Ramos (cell line): ENCODE measurements at regions not wholly inside any gene's neighbourhood (a gene's known extent, or its start where the extent isn't known, plus 50 kb on each side); places are given as distances from the start of the nearest gene placed in this dataset.

Experiments used
- in situ Hi-C: fragments of 300-500 bp; cut with MboI; formaldehyde crosslinking; loops from one replicate; pipeline ENCODE4 v1.14.3; 2022; ENCODE audit warnings: low sequenced_read_pairs; ENCODE audit not compliant: unreplicated experiment

DNA sequence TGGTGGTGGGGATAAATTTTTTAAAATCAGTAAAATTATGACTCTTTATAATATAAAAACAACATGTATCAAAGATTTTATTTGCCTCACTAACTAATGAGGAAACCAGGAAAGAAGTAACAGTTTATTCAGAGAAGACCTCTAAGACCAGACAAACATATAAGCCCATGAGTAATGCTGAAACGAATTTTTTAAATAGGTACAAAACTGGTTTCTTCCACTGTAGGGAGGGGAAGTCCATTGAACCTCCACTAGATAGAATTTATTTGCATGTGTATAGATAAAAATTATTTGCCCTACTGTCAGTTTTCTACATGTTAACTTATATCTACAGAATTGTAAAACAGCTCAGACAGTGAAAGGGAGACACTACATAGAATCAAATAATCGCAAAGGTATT, 86.8 kb downstream of the ZC3H11B start:
- in situ Hi-C loops: no loop called here

DNA sequence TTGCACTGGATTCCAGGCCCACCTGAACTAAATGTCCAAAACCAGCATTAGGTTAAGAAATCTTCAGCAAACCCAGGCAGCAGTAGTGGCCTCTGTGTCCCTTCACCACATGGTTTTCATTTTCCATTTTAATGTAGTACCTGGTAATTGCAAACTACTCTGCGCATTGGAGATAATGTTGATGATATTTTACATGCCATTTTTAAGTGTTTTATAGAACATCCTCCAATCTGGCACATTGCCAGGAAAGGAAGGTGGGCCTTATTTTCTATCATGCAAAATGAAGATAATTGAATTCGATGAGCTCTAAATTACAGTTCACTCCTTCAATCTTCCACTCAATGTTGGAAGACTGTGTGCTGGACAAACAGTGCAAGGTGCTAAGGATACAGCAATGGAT, 89.5 kb downstream of the ZC3H11B start:
- in situ Hi-C loops: no loop called here

DNA sequence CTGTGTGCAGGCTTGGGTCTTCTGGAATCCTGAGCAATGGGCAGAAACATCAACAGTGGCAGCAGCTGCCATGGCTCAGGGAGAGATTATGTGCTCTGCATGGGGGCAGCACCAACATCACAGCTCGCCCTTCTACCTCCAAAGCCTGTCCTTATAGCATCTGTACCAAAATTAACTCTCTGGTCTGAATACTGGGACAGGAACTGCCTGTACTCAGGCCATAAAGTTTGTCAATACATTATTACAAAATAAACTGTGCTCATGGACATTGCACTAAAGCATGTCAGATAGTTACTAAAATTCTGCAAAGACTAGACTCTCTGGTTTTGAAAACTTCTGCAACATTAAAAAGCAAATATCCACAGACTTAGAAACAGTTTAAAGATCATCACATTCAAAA, 91.6 kb downstream of the ZC3H11B start:
- in situ Hi-C loops: no loop called here

DNA sequence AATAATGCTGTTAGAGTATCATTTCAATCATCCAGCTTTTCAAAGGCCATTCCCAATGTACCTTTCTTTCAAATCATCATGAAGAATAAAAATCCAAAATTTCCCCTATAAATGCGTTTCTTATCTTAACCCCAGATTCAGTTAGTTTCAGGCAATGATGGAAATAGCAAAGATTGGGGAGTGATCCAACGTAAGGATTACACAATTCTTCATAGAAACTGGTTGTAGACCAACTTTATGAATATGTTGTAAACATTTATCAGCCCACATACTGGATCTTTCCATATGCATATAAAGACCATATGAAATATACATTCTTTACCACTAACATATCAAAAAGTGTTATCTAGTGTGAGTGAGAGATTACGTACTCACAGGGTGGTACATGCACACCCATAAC, 92.7 kb downstream of the ZC3H11B start:
- in situ Hi-C loops: no loop called here

DNA sequence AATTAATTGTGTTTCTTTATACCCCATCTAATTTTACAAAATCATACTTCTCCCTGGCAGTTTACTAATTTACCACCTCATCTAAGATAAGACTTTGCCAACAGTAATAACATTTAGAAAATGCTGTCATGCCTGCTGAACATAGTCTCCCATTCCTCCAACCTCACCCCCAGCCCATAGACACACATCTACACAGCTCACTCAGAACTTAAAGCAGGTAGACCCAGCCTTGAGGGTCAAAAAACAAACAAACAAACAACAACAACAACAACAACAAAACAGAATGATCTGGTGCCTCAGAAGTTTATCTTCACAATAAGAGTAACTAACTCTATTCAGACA, 94.0 kb downstream of the ZC3H11B start:
- in situ Hi-C loops: no loop called here

DNA sequence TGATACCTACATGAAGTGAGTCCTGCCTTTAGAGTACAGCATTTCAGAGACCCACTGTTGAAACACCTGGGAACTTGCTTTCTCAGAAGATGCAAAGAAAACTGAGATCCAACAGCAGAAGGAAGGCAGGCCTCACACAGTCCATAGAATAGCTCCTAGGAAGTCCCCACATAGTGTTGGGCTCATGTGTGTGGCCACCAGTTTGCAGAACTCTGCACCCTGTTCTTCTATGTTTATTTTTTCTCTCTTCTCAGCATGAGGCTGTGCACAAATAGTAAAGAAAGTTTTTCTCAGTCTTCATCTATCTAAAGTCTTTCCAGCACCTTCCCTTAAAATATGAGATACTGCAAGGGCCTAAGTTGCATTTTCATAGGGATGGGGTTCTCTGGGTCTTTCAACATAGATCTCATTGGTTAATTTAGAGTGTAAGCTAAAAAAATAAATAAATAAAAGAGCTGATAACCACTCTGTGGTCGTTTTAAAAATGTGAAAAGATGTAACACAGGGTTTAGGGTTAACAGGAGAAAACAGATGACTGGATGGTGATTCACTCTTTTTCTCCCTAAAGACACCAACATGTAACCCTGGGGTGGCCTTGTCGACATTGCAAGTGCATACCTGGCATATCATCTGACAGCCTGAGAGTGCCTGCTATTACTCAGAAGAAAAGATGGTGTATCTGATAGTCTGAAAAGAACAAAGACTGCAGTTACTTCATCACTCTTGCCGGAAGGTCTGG, 94.6 kb downstream of the ZC3H11B start:
- in situ Hi-C loops: no loop called here

DNA sequence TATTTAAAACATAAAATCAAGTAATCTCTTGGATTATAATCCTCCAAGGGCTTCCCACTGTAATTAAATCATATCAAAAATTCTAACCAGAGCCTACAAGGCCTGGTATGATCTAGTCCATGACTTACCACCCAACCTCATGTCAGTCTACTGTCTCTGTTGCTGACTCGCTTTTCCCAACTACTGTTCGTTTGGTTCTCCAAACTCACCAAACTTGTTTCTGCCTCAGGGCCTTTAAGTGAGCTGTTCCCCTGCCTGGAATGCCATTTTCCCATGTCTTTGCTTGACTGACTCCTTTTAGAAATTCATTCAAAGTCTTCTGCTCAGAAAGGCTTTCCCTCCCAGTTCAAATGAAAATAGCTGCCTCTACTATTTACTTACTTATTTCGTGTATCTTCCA, 95.9 kb downstream of the ZC3H11B start:
- in situ Hi-C loops: no loop called here

DNA sequence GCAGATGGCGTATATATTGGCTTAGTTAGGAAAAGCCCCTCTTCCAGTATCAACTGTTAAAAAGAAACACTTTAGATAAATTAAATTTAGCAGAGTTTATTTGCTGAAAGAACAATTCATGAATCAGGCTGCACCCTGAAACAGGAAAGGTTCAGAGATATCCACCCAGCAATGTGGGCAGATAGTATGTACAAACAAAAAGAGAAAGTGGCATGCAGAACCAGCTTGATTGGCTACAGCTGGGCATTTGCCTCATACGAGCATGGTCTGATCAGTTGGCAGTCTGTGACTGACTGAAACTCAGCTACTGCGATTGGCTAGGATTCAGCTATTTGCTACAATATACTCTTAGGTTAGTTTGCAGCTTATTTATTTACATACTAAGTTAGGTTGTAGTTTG, 98.2 kb downstream of the ZC3H11B start:
- in situ Hi-C loops: no loop called here

DNA sequence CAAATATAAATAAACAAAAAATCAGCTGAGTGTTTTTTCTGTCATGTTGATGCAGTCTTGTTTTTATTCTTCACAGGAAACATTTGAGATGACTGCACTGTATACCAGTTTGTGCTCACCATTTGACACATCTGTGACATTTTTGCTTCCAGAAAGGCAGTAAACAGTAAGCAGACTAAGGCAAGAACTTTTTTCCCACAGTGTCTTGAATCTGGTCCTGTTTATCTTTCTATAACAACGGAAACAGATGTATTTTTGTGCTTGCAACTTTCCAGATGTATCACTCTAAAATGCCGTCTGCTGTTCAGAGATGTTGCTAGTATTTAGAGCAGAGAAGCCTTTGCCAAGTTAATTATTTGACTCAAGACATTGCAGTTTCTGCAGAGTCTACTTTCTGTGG, 105.5 kb downstream of the ZC3H11B start:
- in situ Hi-C loops: no loop called here

DNA sequence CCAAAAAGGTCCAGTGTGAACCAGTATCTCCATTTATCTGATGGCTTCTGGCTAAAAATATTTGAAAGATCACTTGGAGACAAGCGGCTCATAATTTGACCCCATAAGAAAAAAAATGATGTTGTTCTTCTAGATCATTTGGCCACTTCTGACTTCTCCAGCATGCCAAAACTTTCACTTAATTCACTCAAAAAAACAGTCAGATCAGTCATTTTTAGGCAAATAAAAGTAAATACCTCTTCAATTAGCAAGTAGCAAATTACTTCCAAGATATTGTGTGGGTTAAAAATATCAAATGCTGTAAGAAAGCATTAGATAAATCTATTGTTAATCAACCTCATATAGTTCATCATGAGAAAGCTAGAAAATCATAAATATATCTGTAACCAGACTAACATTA, 106.0 kb downstream of the ZC3H11B start:
- in situ Hi-C loops: no loop called here

DNA sequence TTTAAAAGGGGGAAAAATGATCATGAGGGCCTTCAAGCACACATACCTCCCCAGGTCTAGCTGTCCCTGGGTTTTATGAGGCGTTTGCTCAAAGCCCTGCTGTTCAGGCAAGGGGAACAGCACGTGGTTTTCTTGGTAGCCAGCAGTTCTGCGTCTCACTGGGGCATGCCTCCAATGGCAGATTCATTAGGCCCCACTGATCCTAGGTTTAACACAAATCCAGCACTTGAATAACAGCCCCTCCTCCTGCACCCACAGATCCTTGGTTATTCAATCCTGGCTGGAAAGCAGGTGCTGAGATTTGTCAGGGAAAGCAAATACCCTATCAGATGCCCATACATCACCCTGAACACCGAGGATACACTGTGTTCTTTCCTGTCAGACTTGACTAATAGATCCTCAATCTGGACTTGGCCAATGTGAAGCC, 106.4 kb downstream of the ZC3H11B start:
- in situ Hi-C loops: no loop called here

DNA sequence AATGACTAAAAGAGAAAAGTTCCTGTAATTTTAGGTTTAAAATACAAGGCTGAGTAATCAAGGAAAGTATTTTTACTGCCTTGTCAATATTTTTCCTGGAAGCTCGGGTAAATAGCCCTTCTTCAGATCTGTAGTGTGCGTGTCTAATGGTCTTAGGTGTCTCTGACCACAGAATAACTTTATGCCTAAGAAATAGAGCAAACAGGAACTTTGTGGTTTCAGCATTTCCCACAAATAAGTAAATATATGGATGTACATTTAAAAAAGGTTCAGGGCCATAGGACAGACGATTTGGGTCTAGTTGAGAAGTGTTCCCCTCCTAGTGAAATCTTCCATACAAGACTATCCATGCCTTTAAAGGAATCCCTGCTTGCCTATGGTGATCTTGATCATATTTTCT, 107.0 kb downstream of the ZC3H11B start:
- in situ Hi-C loops: no loop called here

DNA sequence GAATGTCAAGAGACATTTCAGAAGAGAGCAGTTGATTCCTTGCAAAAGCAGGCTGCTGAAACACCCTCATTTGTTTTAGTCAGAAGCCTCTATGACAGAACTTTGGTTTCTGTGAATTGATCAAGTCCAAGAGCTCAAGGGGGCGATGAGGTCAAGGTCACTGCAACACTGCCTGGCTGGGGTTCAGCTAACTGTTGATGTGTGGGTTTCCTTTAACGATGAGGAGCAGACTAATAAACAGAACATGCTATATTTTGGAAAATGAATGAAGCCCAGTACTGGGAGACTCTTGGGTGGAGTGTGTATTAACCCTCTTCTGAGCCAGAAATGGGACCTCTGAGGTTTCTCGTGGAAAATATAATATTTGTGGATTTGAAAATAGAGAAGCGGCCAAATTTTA, 109.3 kb downstream of the ZC3H11B start:
- in situ Hi-C loops: no loop called here

DNA sequence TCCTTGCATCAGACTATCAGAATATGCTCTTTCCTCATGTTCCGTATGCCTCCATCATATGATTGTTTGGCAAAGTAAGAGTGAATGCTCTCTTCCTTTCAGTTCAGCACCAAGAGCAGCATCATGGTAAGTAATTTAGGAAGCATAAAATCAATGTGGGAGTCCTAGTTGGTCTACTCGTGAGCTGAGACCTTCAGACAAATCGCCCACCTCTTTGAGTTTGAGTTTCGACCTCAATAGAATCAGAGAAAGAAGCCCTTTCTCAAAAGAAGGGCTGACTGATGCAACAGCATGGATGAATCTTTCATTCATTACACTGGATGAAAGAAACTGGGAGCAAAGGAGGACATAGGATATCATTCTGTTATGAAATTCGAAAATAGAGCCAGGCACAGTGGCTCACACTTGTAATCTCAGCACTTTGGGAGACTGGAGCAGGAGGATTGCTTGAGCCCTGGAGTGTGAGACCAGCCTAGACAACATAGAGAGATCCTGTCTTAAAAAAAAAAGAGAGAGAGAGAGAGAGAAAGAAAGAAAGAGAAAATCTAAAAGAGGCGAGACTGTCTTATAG, 112.5 kb downstream of the ZC3H11B start:
- in situ Hi-C loops: no loop called here

DNA sequence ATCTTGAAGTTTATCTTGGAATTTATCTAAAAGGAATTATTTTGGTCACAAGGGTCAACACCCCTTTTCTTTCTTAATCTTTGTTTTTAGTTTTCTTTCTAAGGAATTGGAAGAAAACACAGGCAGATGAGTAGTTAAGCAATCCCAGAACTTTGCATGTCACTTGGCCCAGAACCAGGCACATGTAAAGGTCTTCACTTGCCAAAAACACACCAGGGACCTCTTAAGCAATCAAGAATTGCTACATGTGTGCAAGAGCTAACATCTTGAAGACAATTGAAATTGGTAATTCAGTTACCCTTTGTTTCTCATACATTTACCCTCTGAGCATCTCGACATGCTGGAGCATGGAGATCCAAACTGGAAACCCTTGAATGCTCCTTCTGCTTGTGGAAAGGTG, 114.2 kb downstream of the ZC3H11B start:
- in situ Hi-C loops: no loop called here

DNA sequence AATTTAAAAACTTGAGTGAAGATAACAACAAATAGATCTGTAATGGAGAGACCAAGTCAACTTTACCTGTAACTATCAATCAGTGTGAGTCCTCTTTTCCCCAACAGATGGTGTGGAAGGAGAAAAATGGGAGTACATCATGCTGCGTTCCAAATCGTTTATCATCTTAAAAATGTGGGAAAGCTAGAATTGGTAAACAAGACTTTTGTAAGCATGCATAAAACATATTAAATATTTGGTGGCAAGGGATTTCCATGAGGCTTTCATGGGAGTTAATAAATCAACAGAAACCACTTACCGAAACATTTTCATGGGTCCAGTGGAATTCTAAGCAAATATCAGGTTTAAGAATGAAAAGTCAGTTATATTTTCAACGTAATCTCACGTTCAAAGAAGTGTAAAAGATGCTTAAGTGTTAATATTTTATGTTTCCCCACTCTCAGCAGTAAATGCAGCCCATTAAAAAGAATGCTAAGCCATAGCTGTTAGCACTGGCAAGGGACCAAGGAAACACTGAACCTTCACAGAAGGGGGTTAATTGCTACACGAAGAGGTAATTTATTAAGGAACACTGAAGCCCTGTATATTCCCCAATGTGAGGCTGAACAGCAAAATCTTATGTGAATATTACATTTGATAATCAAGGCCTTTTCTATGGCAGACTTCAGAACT, 117.0 kb downstream of the ZC3H11B start:
- in situ Hi-C loops: no loop called here

DNA sequence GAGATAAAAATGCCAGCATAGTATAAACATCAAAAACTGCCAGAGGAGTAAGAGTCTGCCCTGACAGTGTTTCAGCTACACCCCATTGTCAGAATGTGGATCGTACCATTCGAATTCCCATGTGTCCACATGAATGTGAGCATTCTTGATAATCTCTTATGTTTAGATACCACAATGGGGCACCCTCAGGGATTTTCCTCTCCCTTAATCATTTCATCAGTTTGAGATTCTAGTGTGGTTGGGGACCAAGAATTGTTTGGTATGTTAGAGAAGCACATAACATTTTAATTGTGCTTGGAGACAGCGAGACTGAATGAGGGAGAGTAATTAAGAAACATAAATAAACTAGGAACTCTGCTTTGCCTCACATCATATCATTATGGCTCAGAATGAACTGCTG, 120.2 kb downstream of the ZC3H11B start:
- in situ Hi-C loops: no loop called here

DNA sequence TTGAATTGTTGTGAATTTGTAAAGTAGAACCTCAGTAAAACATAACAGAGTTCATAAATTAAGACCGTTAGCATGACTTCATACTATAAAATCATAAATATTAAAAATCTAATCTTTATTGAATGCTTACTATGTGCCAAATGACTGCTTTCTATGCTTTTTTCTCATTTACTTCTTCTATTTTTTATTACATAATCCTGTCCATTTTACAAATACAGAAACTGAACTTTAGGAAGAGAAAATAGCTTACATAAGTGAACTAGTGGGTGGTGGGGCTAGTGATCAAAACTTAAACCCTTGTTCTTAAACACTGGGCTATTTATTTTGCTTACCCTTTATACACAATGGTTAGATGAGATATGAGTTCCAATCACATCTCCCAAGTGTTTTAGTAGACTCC, 122.3 kb downstream of the ZC3H11B start:
- in situ Hi-C loops: no loop called here

DNA sequence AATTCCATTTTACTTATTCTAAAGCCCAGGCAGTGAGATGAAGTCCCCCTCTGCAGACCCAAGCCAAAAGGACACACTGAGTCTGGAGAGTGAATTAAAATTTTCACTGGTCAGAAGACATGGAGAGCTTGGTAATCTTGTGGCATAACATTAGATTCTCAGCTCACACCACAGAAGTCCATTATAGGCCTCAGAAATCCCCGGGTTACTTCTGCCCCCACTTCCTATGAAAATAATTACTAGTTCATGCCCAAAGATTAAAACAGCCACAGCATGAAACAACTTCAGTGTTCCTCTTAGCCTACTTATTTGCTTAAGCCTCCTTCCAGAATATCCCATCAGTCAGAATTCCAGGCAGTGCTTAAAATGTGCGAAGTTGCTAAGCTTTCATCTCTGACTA, 123.3 kb downstream of the ZC3H11B start:
- in situ Hi-C loops: no loop called here

DNA sequence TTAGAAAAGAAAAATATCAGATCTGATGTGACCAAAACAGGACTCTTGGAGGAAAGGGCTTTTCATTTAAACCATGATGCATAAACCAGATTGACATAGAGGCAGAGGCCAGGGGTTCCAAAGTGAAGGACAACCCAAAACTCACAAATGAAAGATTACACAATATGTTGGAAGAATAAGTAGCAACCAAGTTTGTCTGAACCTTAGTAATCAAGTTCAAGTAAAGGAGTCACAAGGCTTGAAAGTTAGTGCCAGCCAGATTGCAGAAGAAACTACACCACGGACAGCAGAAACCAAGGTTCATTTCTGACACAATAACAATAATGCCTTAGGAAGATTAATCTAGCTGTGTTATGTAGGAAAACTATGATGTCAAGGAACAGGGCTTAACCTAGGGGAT, 124.6 kb downstream of the ZC3H11B start:
- in situ Hi-C loops: no loop called here

DNA sequence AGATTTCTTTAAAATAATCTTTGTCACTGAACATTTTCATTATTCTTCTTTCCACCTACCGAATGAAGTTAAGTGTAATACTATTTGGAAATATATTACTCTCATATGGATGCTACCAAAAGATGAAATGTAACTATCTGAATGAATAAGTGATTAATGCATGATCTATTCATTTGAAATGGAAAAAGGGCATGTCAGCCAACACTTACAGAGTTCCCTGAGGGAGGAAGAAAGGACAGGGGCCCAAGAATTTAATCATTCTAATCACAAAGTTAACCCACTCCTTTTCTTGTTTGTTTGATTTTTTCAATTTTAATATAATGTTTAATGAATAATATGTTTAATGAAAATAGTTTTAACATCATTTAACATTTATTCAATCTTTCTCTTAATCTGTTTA, 129.4 kb downstream of the ZC3H11B start:
- in situ Hi-C loops: no loop called here

DNA sequence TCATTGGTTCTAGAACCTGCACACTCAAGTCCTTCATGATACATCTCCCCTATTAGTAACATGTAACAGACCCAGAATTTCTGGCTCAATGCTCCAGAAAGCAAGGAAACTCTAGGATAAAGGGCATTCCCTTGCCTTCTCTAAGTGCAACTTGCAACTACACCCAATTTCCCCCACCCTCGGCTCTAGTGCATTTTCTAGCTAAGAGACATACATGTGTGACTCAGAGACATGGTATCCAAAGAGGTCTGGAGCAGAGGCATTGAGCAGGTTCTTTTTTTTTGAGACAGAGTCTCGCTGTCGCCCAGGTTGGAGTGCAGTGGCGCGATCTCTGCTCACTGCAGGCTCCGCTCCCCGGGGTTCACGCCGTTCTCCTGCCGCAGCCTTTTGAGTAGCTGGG, 132.9 kb downstream of the ZC3H11B start:
- in situ Hi-C loops: no loop called here
